ENCODE measurements at regions not wholly inside any gene's neighbourhood (a gene's known extent, or its start where the extent isn't known, plus 50 kb on each side); places are given as distances from the start of the nearest gene placed in this dataset.

- no peak for DNase-seq
These were observed 49.8 kb downstream of the PLCE1 start for GRCh38 chr10:94043431-94043990.

DNA sequence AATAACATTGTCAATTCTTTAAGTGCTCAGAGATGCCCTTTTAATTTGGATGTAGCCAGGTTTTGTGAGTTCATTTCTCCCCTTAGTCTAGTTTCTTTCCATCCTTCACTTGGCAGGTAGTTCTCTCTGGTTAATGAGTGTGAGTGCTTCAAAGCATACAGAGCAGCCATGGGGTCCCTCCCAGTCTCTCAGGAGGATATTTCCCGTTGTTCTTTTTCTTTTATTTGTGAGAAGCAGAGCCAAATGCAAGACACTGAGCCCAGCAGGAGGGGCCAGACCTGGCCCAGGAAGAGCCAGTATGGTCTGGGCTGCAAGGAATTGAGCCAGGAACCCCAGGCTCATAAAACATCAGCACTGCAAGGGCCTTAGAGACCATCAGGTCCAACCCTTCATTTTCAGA lies 52.4 kb downstream of the PLCE1 start:
- peak; percentile 11 for DNase-seq

DNA sequence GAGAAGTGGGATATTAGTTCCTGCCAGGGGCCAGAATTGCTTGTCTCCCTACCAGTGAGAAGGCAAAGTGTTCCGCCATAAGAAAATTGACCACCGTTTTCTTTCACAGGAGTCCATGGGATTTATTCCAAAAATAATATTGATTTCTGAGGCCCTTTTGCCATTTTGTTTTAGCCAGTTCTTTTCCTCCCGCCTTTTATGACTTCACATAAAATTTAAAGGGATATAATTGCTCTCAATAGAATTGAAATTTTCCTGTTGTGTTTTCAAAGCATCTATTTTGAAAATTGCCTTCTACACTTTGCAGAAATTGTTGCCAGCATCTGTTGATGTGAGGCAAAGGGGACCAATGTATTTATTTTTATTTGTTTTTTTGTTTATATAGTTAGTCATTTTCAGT lies 53.6 kb downstream of the PLCE1 start:
- DNase-seq: no peak

GRCh38 chr10:94049911-94050310 lies 56.2 kb downstream of the PLCE1 start:
- DNase-seq: no peak

DNA sequence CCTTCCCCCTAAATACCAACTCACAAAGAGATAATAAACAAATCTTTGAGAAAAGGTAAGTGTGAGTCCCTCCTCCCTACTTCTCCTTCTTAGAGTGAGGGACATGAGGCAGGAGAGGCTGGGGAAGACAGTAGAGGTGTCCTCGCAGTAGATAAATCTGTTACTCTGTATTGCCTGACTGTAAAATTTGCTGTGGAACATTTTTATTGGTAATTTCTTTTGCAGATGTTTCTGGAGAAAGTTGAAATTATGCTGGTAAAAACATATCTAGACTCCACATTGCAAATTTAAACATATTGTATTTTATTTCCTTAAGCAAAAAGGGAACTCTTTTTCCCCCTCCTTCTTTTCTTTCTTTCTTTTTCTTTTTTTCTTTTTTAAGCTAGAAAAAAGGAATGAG lies 58.5 kb downstream of the PLCE1 start:
- DNase-seq: no peak

DNA sequence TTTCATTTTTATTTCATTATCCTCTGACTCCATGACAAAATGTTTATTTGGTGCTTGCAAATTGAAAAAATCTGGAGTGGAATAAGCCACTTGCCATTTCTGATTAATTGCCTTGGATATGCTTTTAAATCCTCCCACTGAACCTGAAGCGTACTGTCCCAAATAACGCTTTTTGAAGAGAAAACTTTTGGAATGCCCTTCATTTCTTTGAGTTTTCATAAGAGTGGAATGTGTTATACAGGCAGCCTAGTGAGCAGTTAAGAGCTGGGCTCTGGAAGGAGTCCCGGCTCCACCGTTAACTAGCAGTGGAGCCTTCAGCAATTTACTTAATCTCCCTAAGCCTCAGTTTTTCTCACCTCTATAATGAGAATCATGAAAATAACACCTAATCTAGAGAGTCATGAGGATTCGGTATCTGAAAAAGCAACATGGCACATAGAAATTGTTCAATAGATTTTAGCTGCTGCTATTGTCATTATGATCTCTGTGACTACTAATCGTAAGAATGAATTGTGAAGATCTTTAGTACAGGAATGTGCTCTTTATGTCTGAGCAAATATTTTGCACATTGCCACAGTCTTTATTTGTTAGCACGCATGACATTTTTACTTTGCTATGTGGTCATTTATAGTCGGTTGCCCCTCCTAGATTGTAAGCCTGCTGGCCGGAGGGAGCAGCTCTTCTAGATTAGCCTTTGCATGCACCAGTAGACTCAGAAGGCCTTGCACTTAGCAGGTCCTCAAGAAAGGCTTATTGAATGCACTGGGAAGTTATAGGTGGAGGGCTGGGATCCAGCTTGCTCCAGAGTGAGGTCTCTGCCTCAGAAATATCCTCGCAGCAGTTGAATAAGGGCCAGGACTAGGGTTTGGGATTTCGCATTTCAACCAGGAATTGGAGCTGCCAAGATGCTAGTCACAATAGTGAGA lies 59.4 kb downstream of the PLCE1 start:
- DNase-seq: peak; percentile 8

GRCh38 chr10:94059178-94059883 lies 65.6 kb downstream of the PLCE1 start:
- DNase-seq: no peak

GRCh38 chr10:94061026-94061425 lies 67.3 kb downstream of the PLCE1 start:
- no peak for DNase-seq

DNA sequence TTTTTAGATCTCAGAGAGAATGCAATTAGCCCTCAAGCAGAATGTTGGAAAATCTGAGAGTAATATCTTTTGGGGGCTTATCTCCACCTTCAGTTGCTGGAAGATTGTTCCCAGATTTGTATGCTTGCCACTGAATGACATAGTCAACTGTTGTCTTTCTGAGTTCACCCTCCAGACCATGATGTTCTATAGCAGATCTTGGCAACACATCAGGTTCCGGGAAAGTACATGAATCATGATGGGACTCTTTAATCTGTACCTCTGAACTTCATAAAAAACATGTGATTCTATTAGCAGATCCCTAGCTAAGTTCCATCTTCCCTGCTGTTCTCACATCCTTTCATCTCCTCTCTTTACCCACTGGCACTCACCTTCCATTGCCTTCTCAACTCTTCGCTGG lies 68.9 kb downstream of the PLCE1 start:
- DNase-seq: no peak

DNA sequence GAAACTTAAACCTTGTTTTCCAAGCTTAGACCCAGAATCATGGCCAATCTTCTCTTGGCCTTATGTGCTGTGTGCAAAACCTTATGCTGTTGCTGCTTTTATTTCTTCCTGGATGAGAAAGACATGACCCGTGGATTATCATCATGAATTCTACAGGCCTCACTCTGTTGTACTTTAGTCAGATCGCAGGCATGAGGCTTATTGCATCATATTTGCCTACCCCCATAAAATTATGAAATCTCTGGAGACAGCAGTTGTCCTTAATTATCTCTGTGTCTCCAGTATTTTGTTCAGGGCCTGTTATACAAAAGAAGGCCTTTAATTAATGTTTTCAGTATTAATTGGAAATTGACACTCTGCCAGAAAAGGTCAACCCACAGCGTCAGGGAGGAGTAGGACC lies 71.6 kb downstream of the PLCE1 start:
- no peak for DNase-seq

DNA sequence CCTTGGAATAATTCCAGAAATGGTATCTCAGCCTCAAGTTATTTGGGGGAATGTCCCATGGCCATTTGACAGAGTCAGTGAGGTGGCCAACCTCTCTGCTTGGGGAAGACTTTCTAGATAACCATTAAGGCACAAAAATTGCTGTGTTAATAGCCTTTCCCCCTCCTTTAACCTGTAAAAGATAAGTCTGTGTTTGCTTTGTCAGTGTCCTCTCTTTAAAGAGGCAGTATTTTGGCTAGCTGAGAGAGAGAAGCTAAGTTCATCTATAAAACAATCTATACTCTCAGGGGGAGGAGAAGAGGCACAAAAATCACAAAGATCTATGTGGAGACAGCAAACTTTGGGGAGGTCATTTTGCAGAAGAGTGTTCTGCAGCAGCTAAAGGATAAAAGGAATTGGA lies 72.1 kb downstream of the PLCE1 start:
- no peak for DNase-seq

DNA sequence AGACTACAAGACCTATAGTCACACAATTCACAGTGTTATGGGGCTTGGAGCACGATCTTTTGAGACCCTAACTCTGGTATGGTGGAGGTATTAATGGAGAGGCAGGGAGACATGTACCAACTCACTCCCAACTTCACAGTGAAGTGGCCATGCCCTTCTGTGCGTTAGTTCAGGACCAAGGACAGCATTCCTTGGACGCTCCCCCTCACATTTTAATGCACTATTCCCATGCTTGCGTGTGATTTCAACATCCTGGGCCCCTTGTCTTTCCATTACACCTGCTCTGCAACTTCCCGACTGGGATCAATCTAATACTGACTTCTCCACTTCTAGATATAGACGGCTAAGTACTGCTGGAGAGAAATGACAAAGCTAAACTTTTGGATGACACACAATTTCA lies 72.7 kb downstream of the PLCE1 start:
- no peak for DNase-seq

DNA sequence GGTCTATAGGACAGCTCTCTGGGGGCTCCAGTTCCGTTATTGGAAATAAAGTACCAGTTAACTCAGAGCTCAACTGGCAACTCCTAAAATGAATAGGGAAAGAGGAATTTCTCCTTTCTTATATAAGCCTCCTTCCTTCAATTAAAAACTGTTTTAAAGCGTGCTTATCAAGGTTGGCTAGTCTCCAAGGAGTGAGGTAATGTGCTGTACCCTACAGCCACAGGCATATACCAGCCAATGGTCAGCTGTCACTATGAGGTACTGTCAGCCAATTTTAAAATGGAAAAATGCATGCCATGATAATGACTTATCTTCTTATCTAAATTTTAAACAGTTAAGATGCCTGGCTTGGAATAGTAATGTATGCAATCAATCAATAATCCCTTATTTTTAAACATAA lies 76.2 kb downstream of the PLCE1 start:
- no peak for DNase-seq

DNA sequence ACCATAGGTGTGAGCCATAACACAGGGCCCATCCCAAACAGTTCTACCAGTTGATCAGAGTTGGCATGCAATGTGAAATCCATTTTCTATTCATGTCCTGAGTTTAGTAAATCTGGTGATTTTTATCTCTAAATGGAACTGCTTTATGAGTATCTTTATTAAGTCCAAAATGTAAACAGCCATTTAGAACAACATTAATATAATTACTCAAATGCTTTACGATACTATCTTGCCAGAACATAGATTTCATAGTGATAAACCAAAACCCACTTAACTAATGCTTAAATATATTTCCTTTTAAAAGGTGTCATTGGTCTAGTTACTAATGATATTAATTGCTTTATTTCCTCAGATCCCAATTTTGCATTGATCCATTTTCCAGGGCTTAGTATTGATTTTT lies 80.7 kb downstream of the PLCE1 start:
- DNase-seq: no peak

- peak; percentile 12 for DNase-seq
These were observed 81.8 kb downstream of the PLCE1 start for GRCh38 chr10:94075506-94075905.

DNA sequence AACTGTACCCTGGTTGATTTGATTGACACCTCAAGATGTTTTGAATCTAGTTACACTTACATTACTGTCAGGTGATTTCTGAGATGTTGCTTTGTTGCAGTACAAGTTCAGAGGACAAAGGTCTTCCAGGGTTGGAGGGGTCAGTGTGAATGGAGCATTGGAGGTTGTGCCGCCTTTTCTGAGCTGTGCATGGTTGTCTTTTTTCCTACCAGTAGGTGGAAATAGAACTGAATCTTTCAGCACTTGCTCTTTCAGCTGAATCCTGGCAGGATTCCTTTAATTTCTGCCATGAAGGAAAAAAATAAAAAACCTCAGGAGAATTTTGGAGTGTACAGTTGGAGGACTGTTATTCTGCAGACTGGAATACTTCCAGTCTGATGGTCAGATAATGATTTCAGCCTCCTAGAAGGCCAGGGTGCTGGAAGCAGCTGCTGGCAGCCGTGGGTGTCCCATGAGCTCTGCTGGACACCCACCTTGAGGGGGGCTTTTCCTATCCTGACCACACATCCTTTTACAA lies 82.7 kb downstream of the PLCE1 start:
- peak; percentile 61 for DNase-seq

- no peak for DNase-seq
These were observed 83.3 kb downstream of the PLCE1 start for GRCh38 chr10:94077042-94077441.

DNA sequence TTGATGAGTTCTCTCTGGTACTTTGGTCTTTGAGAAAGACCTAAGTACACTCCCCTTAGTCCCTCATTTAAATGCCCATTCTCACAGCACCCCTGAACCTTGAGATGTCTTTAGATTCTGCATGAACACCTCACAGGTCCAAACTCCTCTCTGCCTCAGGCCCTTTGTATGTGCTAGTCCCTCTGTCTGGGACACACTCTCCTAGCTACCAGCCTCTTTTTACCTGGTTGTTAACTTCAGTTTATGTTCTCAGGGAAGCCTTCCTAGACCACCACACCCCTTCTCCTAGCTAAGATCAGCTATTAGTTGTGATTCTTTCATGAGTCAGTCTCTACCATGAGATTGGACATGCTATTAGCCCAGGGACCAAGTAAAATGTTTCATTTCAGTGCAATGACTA lies 86.4 kb downstream of the PLCE1 start:
- DNase-seq: no peak

GRCh38 chr10:94083662-94084265 lies 90.0 kb downstream of the PLCE1 start:
- no peak for DNase-seq

DNA sequence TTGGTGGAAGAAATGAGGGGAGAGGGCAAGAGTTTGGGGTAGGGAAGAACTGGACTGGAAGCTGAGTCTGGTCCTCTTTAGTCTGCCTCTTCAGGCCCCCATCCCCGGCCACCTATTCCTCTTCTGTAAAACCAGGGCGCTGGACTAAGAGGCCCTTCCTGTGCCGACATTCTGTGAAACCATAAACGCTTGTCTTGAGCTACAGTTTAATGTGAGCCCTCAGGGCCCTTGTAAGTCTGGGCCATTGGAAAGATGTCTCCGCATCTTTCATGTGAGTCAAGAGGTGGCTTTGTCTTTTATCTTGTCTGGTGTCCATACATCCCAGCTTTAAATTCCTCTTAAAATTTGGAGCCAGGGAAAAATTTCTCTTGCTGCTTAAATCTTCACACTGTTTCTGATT lies 90.6 kb downstream of the PLCE1 start:
- DNase-seq: no peak

GRCh38 chr10:94085288-94085687 lies 91.6 kb downstream of the PLCE1 start:
- no peak for DNase-seq

GRCh38 chr10:94085766-94086437 lies 92.2 kb downstream of the PLCE1 start:
- no peak for DNase-seq
